Bronchial epithelial cell (primary cell): ENCODE measurements at regions not wholly inside any gene's neighbourhood (a gene's known extent, or its start where the extent isn't known, plus 50 kb on each side); places are given as distances from the start of the nearest gene placed in this dataset.

Experiments
- DNase-seq: peaks from one replicate; pipeline ENCODE4 v3.0.0-alpha.2; 2010; ENCODE audit warnings: low read depth
- FAIRE-seq: peaks from 2 replicates; lab custom pipeline; 2011; peaks lifted over from hg19 to GRCh38; lab: Jason Lieb, UNC
- H3K27me3 ChIP-seq: 2 replicates; pipeline ENCODE4 v1.5.1; 2011; ENCODE audit warnings: low read length; ENCODE audit not compliant: control insufficient read depth, insufficient read depth
- H3K36me3 ChIP-seq: 2 replicates; pipeline ENCODE4 v1.5.1; 2011; ENCODE audit warnings: low read length; ENCODE audit not compliant: control insufficient read depth, insufficient read depth
- H3K4me3 ChIP-seq: 2 replicates; pipeline ENCODE4 v1.5.1; 2011; ENCODE audit warnings: mild to moderate bottlenecking, low read depth, low read length, control low read depth
- CTCF ChIP-seq: IDR thresholded peaks from 2 replicates; pipeline ENCODE4 v1.5.1; 2011; ENCODE audit warnings: mild to moderate bottlenecking, moderate library complexity, low read length, control low read depth, inconsistent platforms; ENCODE audit not compliant: insufficient read depth, severe bottlenecking

- no peak for DNase-seq
- Histone ChIP-seq H3K27me3 (no peaks in the 10 kb centered on the region), H3K4me3 (no peak overlapping the region), H3K36me3 (no peaks in the 10 kb centered on the region)
- no peak for TF ChIP-seq CTCF
- FAIRE-seq: no peak
These were observed 361.5 kb downstream of the CTTN start for GRCh38 chr11:70759846-70760245.

- H3K4me3 ChIP-seq: no peak overlapping the region
- DNase-seq: peak; percentile 4
- no peaks in the 10 kb centered on the region for H3K27me3 ChIP-seq
- peak; percentile 55 for FAIRE-seq
- no peak for TF ChIP-seq CTCF
- no peaks in the 10 kb centered on the region for H3K36me3 ChIP-seq
These were observed 362.2 kb downstream of the CTTN start for GRCh38 chr11:70760416-70761020.

GRCh38 chr11:70761094-70761907, 363.0 kb downstream of the CTTN start:
- FAIRE-seq: peak; percentile 83
- no peak for TF ChIP-seq CTCF

GRCh38 chr11:70761908-70762337, 363.6 kb downstream of the CTTN start:
- DNase-seq: no peak
- FAIRE-seq: no peak
- Histone ChIP-seq H3K4me3 (no peak overlapping the region), H3K27me3 (no peaks in the 10 kb centered on the region), H3K36me3 (no peaks in the 10 kb centered on the region)
- TF ChIP-seq CTCF: no peak

More at GRCh38 chr11:70761094-70761907, 363.0 kb downstream of the CTTN start:
- H3K27me3 ChIP-seq: no peaks in the 10 kb centered on the region
- no peak for DNase-seq
- no peaks in the 10 kb centered on the region for H3K36me3 ChIP-seq
- H3K4me3 ChIP-seq: no peak overlapping the region

GRCh38 chr11:70762810-70763209, 364.5 kb downstream of the CTTN start:
- FAIRE-seq: no peak
- H3K4me3 ChIP-seq: no peak overlapping the region
- H3K36me3 ChIP-seq: no peaks in the 10 kb centered on the region
- H3K27me3 ChIP-seq: no peaks in the 10 kb centered on the region
- DNase-seq: no peak
- TF ChIP-seq CTCF: no peak

- Histone ChIP-seq H3K36me3 (no peaks in the 10 kb centered on the region), H3K4me3 (no peak overlapping the region), H3K27me3 (no peaks in the 10 kb centered on the region)
- DNase-seq (no peak), FAIRE-seq (no peak)
- no peak for TF ChIP-seq CTCF
These were observed 365.3 kb downstream of the CTTN start for GRCh38 chr11:70763606-70764005.
